ENCODE measurements at regions not wholly inside any gene's neighbourhood (a gene's known extent, or its start where the extent isn't known, plus 50 kb on each side); places are given as distances from the start of the nearest gene placed in this dataset.
"Not testable (repeated sequence)": the region's sequence is repeated elsewhere in the genome, so short reads cannot be mapped to it uniquely, and the experiment has no call there.

GRCh38 chr2:109669731-109670130 lies 55.6 kb downstream of the SOWAHC start:
- no peak for DNase-seq (ENCODE audit: low read depth)

GRCh38 chr2:109670556-109671411 lies 56.6 kb downstream of the SOWAHC start:
- DNase-seq (ENCODE audit: low read depth), result no peak

- DNase-seq (ENCODE audit: low read depth), result no peak
Measured at GRCh38 chr2:109674894-109675534, 60.9 kb downstream of the SOWAHC start.

GRCh38 chr2:109675666-109676345 lies 61.6 kb downstream of the SOWAHC start:
- DNase-seq (ENCODE audit: low read depth), result no peak

GRCh38 chr2:109676346-109676902 lies 62.3 kb downstream of the SOWAHC start:
- no peak for DNase-seq (ENCODE audit: low read depth)

- DNase-seq (ENCODE audit: low read depth), result not testable (repeated sequence)
Measured at GRCh38 chr2:109677121-109677731, 63.1 kb downstream of the SOWAHC start.

- DNase-seq (ENCODE audit: low read depth), result no peak
Measured at GRCh38 chr2:109677835-109678580, 63.8 kb downstream of the SOWAHC start.

- DNase-seq (ENCODE audit: low read depth), result not testable (repeated sequence)
Measured at GRCh38 chr2:109678724-109679201, 64.6 kb downstream of the SOWAHC start.

GRCh38 chr2:109679225-109679624 lies 65.1 kb downstream of the SOWAHC start:
- no peak for DNase-seq (ENCODE audit: low read depth)

- no peak for DNase-seq (ENCODE audit: low read depth)
Measured at GRCh38 chr2:109679626-109680025, 65.5 kb downstream of the SOWAHC start.

GRCh38 chr2:109680523-109681297 lies 66.5 kb downstream of the SOWAHC start:
- no peak for DNase-seq (ENCODE audit: low read depth)

- DNase-seq (ENCODE audit: low read depth), result no peak
Measured at GRCh38 chr2:109681633-109682380, 67.6 kb downstream of the SOWAHC start.

GRCh38 chr2:109683452-109683851 lies 69.3 kb downstream of the SOWAHC start:
- no peak for DNase-seq (ENCODE audit: low read depth)

- no peak for DNase-seq (ENCODE audit: low read depth)
Measured at GRCh38 chr2:109685453-109685852, 71.3 kb downstream of the SOWAHC start.

GRCh38 chr2:109686921-109687320 lies 72.8 kb downstream of the SOWAHC start:
- DNase-seq (ENCODE audit: low read depth), result no peak

- no peak for DNase-seq (ENCODE audit: low read depth)
Measured at GRCh38 chr2:109689182-109689930, 75.2 kb downstream of the SOWAHC start.

- DNase-seq (ENCODE audit: low read depth), result no peak
Measured at GRCh38 chr2:109689973-109690372, 75.8 kb downstream of the SOWAHC start.

GRCh38 chr2:109690457-109690821 lies 76.3 kb downstream of the SOWAHC start:
- DNase-seq (ENCODE audit: low read depth), result no peak
